Thyroid gland (tissue), 4 donors: ENCODE measurements at regions not wholly inside any gene's neighbourhood (a gene's known extent, or its start where the extent isn't known, plus 50 kb on each side); places are given as distances from the start of the nearest gene placed in this dataset.
"Not testable (repeated sequence)": the region's sequence is repeated elsewhere in the genome, so short reads cannot be mapped to it uniquely, and the experiment has no call there.

ENCODE experiments used
- DNase-seq, 2 donors: peaks; one replicate each; pipeline ENCODE4 v3.0.0-alpha.2; 2019
- H3K27ac ChIP-seq, 3 donors: fragments of 200-600 bp; sonication (generic); 1 replicate in 2 of 3; 2 replicates in 1 of 3; pipeline ENCODE4 v1.5.1; 2016 to 2019; ENCODE audit warnings: mild to moderate bottlenecking in 1 of 3, moderate library complexity in 1 of 3
- H3K27me3 ChIP-seq: fragments of 200-600 bp; sonication (generic); one replicate; pipeline ENCODE4 v1.5.1; 2019
- H3K36me3 ChIP-seq, 2 donors: fragments of 200-600 bp; sonication (generic); one replicate each; pipeline ENCODE4 v1.5.1; 2016 to 2019
- H3K4me1 ChIP-seq, 2 donors: fragments of 200-600 bp; sonication (generic); one replicate each; pipeline ENCODE4 v1.5.1; 2017 to 2019
- H3K4me3 ChIP-seq, 3 donors: fragments of 200-600 bp; sonication (generic); replicated peaks in 1 of 3; 1 replicate in 2 of 3; 2 replicates in 1 of 3; pipeline ENCODE4 v1.5.1; 2016; ENCODE audit warnings: mild to moderate bottlenecking in 1 of 3
- H3K9me3 ChIP-seq: fragments of 200-600 bp; sonication (generic); one replicate; pipeline ENCODE4 v1.5.1; 2017
- POLR2A ChIP-seq, 2 donors: fragments of 450-650 bp; IDR thresholded peaks; one replicate each; pipeline ENCODE4 v1.6.1; 2017; ENCODE audit warnings: antibody characterized with exemption in 2 of 2, mild to moderate bottlenecking in 2 of 2, moderate library complexity in 1 of 2
- WGBS, 2 donors: methylation state at CpG; one replicate each; pipeline ENCODE4 v1.1.5; 2017; 5-methylcytosine and 5-hydroxymethylcytosine counted together
- intact Hi-C: fragments of 100-400 bp; cut with DNase I; formaldehyde crosslinking; loops from one replicate; pipeline ENCODE4 v1.15.1; 2023
- TF ChIP-seq, protein P1 (sequence below), 6 experiments: fragments of 200-600 bp in 3 of 6; fragments of 450-650 bp in 3 of 6; sonication (generic) in 3 of 6; IDR thresholded peaks; one replicate each; pipeline ENCODE4 v1.5.1; 2016 to 2019; ENCODE audit warnings: antibody characterized with exemption in 6 of 6, mild to moderate bottlenecking in 2 of 6, inconsistent platforms in 1 of 6, moderate library complexity in 1 of 6

DNA sequence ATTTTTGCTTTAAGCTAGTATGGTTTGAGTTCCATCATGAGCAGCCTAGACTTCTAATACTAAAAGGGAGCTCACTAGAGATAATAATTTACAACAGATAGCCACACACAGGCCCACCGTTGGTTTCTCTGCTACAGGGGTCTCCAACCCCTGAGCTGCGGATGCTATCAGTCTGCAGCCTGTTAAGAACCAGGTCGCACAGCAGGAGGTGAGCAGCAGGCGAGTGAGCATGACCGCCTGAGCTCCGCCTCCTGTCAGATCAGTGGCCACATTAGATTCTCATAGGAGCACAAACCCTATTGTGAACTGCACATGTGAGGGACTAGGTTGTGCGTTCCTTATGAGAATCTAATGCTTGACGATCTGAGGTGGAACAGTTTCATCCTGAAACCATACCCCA lies 150.6 kb downstream of the HRH4 start:
- DNase-seq, result no peak
- no peaks in the 10 kb centered on the region for H3K4me1 ChIP-seq
- H3K27ac ChIP-seq, result no peak overlapping the region
- no peaks in the 10 kb centered on the region for H3K36me3 ChIP-seq
- intact Hi-C loops, result no loop called here
- no peaks in the 10 kb centered on the region for H3K9me3 ChIP-seq
- TF ChIP-seq, protein P1, sequence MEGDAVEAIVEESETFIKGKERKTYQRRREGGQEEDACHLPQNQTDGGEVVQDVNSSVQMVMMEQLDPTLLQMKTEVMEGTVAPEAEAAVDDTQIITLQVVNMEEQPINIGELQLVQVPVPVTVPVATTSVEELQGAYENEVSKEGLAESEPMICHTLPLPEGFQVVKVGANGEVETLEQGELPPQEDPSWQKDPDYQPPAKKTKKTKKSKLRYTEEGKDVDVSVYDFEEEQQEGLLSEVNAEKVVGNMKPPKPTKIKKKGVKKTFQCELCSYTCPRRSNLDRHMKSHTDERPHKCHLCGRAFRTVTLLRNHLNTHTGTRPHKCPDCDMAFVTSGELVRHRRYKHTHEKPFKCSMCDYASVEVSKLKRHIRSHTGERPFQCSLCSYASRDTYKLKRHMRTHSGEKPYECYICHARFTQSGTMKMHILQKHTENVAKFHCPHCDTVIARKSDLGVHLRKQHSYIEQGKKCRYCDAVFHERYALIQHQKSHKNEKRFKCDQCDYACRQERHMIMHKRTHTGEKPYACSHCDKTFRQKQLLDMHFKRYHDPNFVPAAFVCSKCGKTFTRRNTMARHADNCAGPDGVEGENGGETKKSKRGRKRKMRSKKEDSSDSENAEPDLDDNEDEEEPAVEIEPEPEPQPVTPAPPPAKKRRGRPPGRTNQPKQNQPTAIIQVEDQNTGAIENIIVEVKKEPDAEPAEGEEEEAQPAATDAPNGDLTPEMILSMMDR (IDR thresholded peaks at IDR 0.05), result no peak
- TF ChIP-seq POLR2A (IDR thresholded peaks at IDR 0.05), result no peak
- H3K27me3 ChIP-seq, result no peaks in the 10 kb centered on the region
- H3K4me3 ChIP-seq, result no peak overlapping the region
- 69 to 73% methylated on average over 8 of the region's 8 CpGs for WGBS, 2 donors

DNA sequence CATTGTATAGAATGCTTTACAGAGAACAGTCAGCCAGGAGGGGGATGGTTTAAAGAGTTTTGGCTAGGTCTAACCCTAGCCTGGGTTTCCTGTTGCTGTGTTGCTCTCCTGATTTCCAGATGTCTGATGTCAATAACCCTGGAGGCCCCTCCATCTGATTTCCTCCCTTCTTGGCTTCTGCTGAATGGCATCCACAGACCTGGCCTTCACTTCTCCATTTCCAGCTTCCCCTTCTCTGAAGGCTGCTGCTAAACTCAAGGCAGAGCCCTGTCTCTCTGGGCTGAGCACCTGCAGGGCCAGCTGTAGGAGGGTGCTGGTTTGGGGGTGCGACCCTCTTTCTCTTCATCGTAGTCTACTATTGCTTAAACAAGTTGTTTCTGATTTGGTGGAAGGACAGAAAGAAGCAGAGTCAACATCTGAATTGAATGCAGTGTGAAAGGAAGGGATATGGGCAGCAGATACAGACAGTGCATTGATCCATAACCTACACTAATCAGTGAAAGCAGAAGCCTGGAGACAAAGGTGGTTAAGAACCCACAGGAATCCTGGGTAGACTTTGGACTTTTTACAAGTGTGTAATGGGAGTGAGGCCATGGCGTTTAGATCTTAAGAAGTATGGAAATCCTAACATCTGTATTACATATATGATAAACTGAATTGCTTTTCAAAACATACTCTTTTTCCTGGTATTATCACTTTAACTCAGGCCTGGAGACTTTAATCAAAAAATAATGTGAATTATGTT lies 153.6 kb downstream of the HRH4 start:
- H3K4me1 ChIP-seq, result no peaks in the 10 kb centered on the region
- intact Hi-C loops, result no loop called here

DNA sequence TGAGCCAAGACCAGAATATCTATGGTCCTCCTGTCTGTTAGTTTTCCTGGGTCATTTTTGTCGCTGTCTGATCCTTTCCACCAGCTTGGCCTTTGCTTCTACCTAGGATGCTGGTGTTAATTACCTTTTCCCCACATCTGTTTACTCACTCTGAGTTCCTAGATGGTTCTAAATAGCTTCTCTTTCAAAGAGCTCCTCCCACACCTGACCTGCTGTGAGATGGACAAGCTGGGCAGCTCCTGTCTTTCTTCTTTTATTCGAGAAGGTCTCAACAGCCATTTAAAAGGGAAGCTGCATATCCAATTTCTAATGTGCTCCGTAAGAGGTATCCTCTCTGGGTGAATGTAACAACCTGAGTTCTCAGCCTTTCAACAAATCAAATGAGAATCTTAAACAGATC lies 156.2 kb downstream of the HRH4 start:
- intact Hi-C loops, result no loop called here
- no peak for DNase-seq
- WGBS, 2 donors, result 44 to 61% methylated on average over 3 of the region's 3 CpGs

More for the DNA sequence above, 153.6 kb downstream of the HRH4 start:
- Histone ChIP-seq H3K27ac (no peak overlapping the region), H3K36me3 (no peaks in the 10 kb centered on the region), H3K4me3 (no peak overlapping the region), H3K27me3 (no peaks in the 10 kb centered on the region), H3K9me3 (no peaks in the 10 kb centered on the region)
- WGBS, 2 donors, result 80 to 86% methylated on average over 3 of the region's 3 CpGs
- DNase-seq, result no peak
- no peak for TF ChIP-seq POLR2A (IDR thresholded peaks at IDR 0.05)
- TF ChIP-seq, protein P1 (IDR thresholded peaks at IDR 0.05), result no peak

DNA sequence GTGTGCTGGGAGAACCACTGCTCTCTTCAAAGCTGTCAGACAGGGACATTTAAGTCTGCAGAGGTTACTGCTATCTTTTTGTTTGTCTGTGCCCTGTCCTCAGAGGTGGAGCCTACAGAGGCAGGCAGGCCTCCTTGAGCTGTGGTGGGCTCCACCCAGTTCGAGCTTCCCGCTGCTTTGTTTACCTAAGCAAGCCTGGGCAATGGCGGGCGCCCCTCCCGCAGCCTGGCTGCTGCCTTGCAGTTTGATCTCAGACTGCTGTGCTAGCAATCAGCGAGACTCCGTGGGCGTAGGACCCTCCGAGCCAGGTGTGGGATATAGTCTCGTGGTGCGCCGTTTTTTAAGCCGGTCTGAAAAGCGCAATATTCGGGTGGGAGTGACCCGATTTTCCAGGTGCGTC lies 164.0 kb downstream of the HRH4 start:
- H3K36me3 ChIP-seq, H3K27me3 ChIP-seq, H3K9me3 ChIP-seq, H3K27ac ChIP-seq, intact Hi-C loops, DNase-seq, H3K4me3 ChIP-seq, H3K4me1 ChIP-seq: not testable (repeated sequence)
- 74% methylated on average over 10 of the region's 17 CpGs; no CpG with 5 or more reads in 1 of the 2 donors for WGBS, 2 donors

More for the DNA sequence above, 156.2 kb downstream of the HRH4 start:
- TF ChIP-seq, protein P1 (IDR thresholded peaks at IDR 0.05), result no peak
- TF ChIP-seq POLR2A (IDR thresholded peaks at IDR 0.05), result no peak
- no peaks in the 10 kb centered on the region for H3K4me1 ChIP-seq
- H3K9me3 ChIP-seq, result no peaks in the 10 kb centered on the region
- no peak overlapping the region for H3K27ac ChIP-seq
- H3K36me3 ChIP-seq, result no peaks in the 10 kb centered on the region
- no peaks in the 10 kb centered on the region for H3K27me3 ChIP-seq
- H3K4me3 ChIP-seq, result no peak overlapping the region

DNA sequence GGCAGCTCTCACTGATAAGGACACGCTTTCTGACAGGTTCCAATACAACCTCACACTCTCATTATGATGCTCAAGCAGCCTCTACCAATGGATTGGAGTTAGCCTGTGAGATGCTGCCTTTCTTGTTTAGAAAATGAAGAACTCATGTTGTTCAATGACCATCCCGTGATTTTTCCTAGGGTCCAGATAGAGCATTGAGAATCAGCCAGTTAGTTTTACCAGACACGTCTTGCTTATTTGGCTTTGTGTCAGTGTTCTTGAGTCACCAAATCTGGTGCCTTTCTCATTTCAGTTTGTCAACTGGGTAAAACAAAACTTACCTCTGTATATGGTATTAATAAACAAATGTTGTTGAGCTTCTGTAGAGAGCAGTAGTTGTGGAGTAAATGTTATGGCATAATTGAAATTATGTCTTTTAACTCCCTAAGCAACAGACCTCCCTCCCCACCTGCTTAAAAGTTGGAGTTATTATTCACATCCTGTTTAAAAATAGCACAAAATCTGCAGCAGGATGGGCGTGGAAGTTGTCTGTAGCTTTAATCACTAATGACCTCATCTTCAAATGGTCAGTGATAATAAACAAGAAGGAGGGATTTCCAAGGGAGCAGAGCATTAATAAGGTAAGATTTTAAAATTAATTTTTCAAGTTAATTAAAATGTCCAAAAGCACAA lies 167.3 kb downstream of the HRH4 start:
- Histone ChIP-seq H3K27ac (no peak overlapping the region), H3K27me3 (no peaks in the 10 kb centered on the region), H3K4me1 (no peaks in the 10 kb centered on the region), H3K9me3 (no peaks in the 10 kb centered on the region), H3K36me3 (no peaks in the 10 kb centered on the region), H3K4me3 (no peak overlapping the region)
- DNase-seq, result no peak
- intact Hi-C loops, result no loop called here
- WGBS, 2 donors, result 70 to 73% methylated on average over 4 of the region's 4 CpGs
- TF ChIP-seq, protein P1 (IDR thresholded peaks at IDR 0.05), result no peak
